ENCODE measurements at regions not wholly inside any gene's neighbourhood (a gene's known extent, or its start where the extent isn't known, plus 50 kb on each side); places are given as distances from the start of the nearest gene placed in this dataset.

GRCh38 chr14:56885825-56886224 lies 75.5 kb upstream of the OTX2 start:
- TF ChIP-seq POLR2A (IDR thresholded peaks at IDR 0.05) (no peak), CTCF (IDR thresholded peaks at IDR 0.05) (no peak)
- Histone ChIP-seq H3K27ac (no peak overlapping the region), H3K9me3 (no peaks in the 10 kb centered on the region), H3K36me3 (no peaks in the 10 kb centered on the region), H3K4me3 (no peak overlapping the region), H3K27me3 (peaks cover 0 to 5% of the 10 kb centered on the region in 2 donors), H3K4me1 (peaks cover 0 to 4% (median 0%) of the 10 kb centered on the region in 4 donors)
- intact Hi-C loops (cut with DNase I): no loop called here
- ATAC-seq: no peak
- WGBS (ENCODE audit: insufficient coverage, low coverage, low lambda C conversion rate, missing lambda C conversion rate): 63% methylated on average over 2 of the region's 2 CpGs
- DNase-seq: no peak

GRCh38 chr14:56884617-56885016 lies 74.3 kb upstream of the OTX2 start:
- 34% methylated on average over 6 of the region's 6 CpGs for WGBS (ENCODE audit: insufficient coverage, low coverage, low lambda C conversion rate, missing lambda C conversion rate)
- ATAC-seq (no peak), DNase-seq (no peak)
- H3K36me3 ChIP-seq: no peaks in the 10 kb centered on the region
- H3K4me3 ChIP-seq: no peak overlapping the region
- peaks cover 0 to 5% of the 10 kb centered on the region in 2 donors for H3K27me3 ChIP-seq
- H3K4me1 ChIP-seq: peaks cover 0 to 4% (median 0%) of the 10 kb centered on the region in 4 donors
- H3K9me3 ChIP-seq: no peaks in the 10 kb centered on the region
- intact Hi-C loops (cut with DNase I): no loop called here
- TF ChIP-seq CTCF (IDR thresholded peaks at IDR 0.05) (no peak), POLR2A (IDR thresholded peaks at IDR 0.05) (no peak)
- H3K27ac ChIP-seq: no peak overlapping the region

- Histone ChIP-seq H3K27me3 (no peaks in the 10 kb centered on the region), H3K4me1 (peaks cover 0 to under 1% (median 0%) of the 10 kb centered on the region in 4 donors), H3K9me3 (no peaks in the 10 kb centered on the region), H3K4me3 (no peak overlapping the region), H3K36me3 (no peaks in the 10 kb centered on the region), H3K27ac (no peak overlapping the region)
- ATAC-seq (peak; percentile 53 to 88 (median 74)), DNase-seq (peak in 2 of 3 donors; percentile 19 to 61)
- intact Hi-C loops (cut with DNase I): no loop called here
- TF ChIP-seq CTCF (IDR thresholded peaks at IDR 0.05) (no peak), POLR2A (IDR thresholded peaks at IDR 0.05) (no peak)
- 23% methylated on average over 3 of the region's 3 CpGs for WGBS (ENCODE audit: insufficient coverage, low coverage, low lambda C conversion rate, missing lambda C conversion rate)
Observed at GRCh38 chr14:56881181-56881580, 70.9 kb upstream of the OTX2 start.

- Histone ChIP-seq H3K36me3 (no peaks in the 10 kb centered on the region), H3K4me3 (no peak overlapping the region), H3K4me1 (no peaks in the 10 kb centered on the region), H3K27ac (no peak overlapping the region), H3K9me3 (no peaks in the 10 kb centered on the region), H3K27me3 (no peaks in the 10 kb centered on the region)
- intact Hi-C loops (cut with DNase I): no loop called here
- ATAC-seq (no peak), DNase-seq (no peak)
- TF ChIP-seq CTCF (IDR thresholded peaks at IDR 0.05) (no peak), POLR2A (IDR thresholded peaks at IDR 0.05) (no peak)
- 58% methylated on average over 1 of the region's 2 CpGs for WGBS (ENCODE audit: insufficient coverage, low coverage, low lambda C conversion rate, missing lambda C conversion rate)
Observed at GRCh38 chr14:56878766-56879165, 68.5 kb upstream of the OTX2 start.

- H3K36me3 ChIP-seq: no peaks in the 10 kb centered on the region
- no peak overlapping the region for H3K4me3 ChIP-seq
- ATAC-seq (no peak), DNase-seq (no peak)
- intact Hi-C loops (cut with DNase I): no loop called here
- WGBS (ENCODE audit: insufficient coverage, low coverage, low lambda C conversion rate, missing lambda C conversion rate): 75% methylated on average over 4 of the region's 4 CpGs
- H3K27ac ChIP-seq: no peak overlapping the region
- no peaks in the 10 kb centered on the region for H3K9me3 ChIP-seq
- H3K27me3 ChIP-seq: no peaks in the 10 kb centered on the region
- TF ChIP-seq CTCF (IDR thresholded peaks at IDR 0.05) (no peak), POLR2A (IDR thresholded peaks at IDR 0.05) (no peak)
- H3K4me1 ChIP-seq: no peaks in the 10 kb centered on the region
Observed at GRCh38 chr14:56875104-56875675, 64.9 kb upstream of the OTX2 start.

Measured in right lobe of liver (tissue), 6 donors.